Transverse colon (tissue), 4 donors: ENCODE measurements at regions not wholly inside any gene's neighbourhood (a gene's known extent, or its start where the extent isn't known, plus 50 kb on each side); places are given as distances from the start of the nearest gene placed in this dataset.

Source experiments
- DNase-seq: peaks from one replicate; pipeline ENCODE4 v3.0.0-alpha.2; 2019
- H3K27ac ChIP-seq, 4 donors: fragments of 200-600 bp; sonication (generic); 2 replicates each; pipeline ENCODE4 v1.5.1; 2016 to 2018; ENCODE audit warnings: inconsistent platforms in 4 of 4
- H3K27me3 ChIP-seq: fragments of 200-600 bp; sonication (generic); 2 replicates; pipeline ENCODE4 v1.5.1; 2017; ENCODE audit warnings: inconsistent platforms
- H3K36me3 ChIP-seq, 4 donors: fragments of 200-600 bp; sonication (generic); 2 replicates each; pipeline ENCODE4 v1.5.1; 2017 to 2019; ENCODE audit warnings: inconsistent platforms in 4 of 4
- H3K4me1 ChIP-seq, 4 donors: fragments of 200-600 bp; sonication (generic); 2 replicates each; pipeline ENCODE4 v1.5.1; 2017 to 2020; ENCODE audit warnings: inconsistent platforms in 4 of 4
- H3K4me3 ChIP-seq, 4 donors: fragments of 200-600 bp; sonication (generic); 1 replicate in 1 of 4; 2 replicates in 3 of 4; pipeline versions ENCODE4 v1.5.1 to v1.6.1; 2017 to 2019; ENCODE audit warnings: inconsistent platforms in 4 of 4
- H3K9me3 ChIP-seq, 2 donors: fragments of 200-600 bp; sonication (generic); 2 replicates each; pipeline ENCODE4 v1.5.1; 2017 to 2019; ENCODE audit warnings: inconsistent platforms in 2 of 2
- CTCF ChIP-seq, 5 experiments: fragments of 200-600 bp in 3 of 5; fragments of 450-650 bp in 2 of 5; sonication (generic) in 3 of 5; IDR thresholded peaks; 1 replicate in 2 of 5; 2 replicates in 3 of 5; pipeline ENCODE4 v1.5.1; 2016 to 2017; ENCODE audit warnings: antibody characterized with exemption in 5 of 5, inconsistent platforms in 3 of 5, mild to moderate bottlenecking in 2 of 5, moderate library complexity in 1 of 5
- EP300 ChIP-seq: sonication (generic); formaldehyde crosslinking; IDR thresholded peaks from one replicate; pipeline ENCODE4 v1.6.1; 2017; ENCODE audit warnings: antibody characterized with exemption, low read depth
- POLR2A ChIP-seq: fragments of 450-650 bp; IDR thresholded peaks from one replicate; pipeline ENCODE4 v1.6.1; 2016; ENCODE audit warnings: antibody characterized with exemption, mild to moderate bottlenecking, moderate library complexity
- POLR2AphosphoS5 ChIP-seq, 3 donors: sonication (generic); formaldehyde crosslinking; IDR thresholded peaks; one replicate each; pipeline ENCODE4 v1.6.1; 2016; ENCODE audit warnings: antibody characterized with exemption in 3 of 3
- WGBS, 2 donors: methylation state at CpG; one replicate each; pipeline ENCODE4 v1.1.5; 2018; ENCODE audit warnings: low coverage in 1 of 2; 5-methylcytosine and 5-hydroxymethylcytosine counted together
- in situ Hi-C, 4 donors: fragments of 200-750 bp; cut with MboI; loops; one replicate each; pipeline versions ENCODE4 v1.15.0 to v1.15.1; 2017; ENCODE audit warnings: low sequenced_read_pairs in 3 of 4, low pct_ligation_motif_present in 1 of 4, low pct_unique_long_range_greater_than_20kb in 1 of 4
- intact Hi-C: fragments of 100-400 bp; cut with DNase I; formaldehyde crosslinking; loops from one replicate; pipeline ENCODE4 v1.15.1; 2023; ENCODE audit warnings: low total_unique reads

GRCh38 chr3:145133281-145133680 lies 1027.7 kb downstream of the PLOD2 start:
- TF ChIP-seq POLR2A (no peak), POLR2AphosphoS5 (IDR thresholded peaks at IDR 0.05) (no peak), EP300 (no peak), CTCF (IDR thresholded peaks at IDR 0.05) (no peak)

GRCh38 chr3:145134738-145135137 lies 1026.2 kb downstream of the PLOD2 start:
- TF ChIP-seq POLR2A (no peak), POLR2AphosphoS5 (IDR thresholded peaks at IDR 0.05) (no peak)
- no peak for DNase-seq
- intact Hi-C loops: no loop called here
- Histone ChIP-seq H3K36me3 (no peaks in the 10 kb centered on the region), H3K27me3 (no peaks in the 10 kb centered on the region), H3K9me3 (no peaks in the 10 kb centered on the region), H3K4me1 (no peaks in the 10 kb centered on the region), H3K27ac (no peak overlapping the region), H3K4me3 (no peak overlapping the region)
- in situ Hi-C loops: no loop called here
- 81 to 89% methylated on average over 2 of the region's 2 CpGs for WGBS, 2 donors

More at GRCh38 chr3:145133281-145133680, 1027.7 kb downstream of the PLOD2 start:
- H3K36me3 ChIP-seq: no peaks in the 10 kb centered on the region
- 82 to 100% methylated on average over 2 of the region's 2 CpGs for WGBS, 2 donors
- intact Hi-C loops (no loop called here), in situ Hi-C loops (no loop called here)
- DNase-seq: no peak
- H3K27me3 ChIP-seq: no peaks in the 10 kb centered on the region
- no peaks in the 10 kb centered on the region for H3K4me1 ChIP-seq
- no peak overlapping the region for H3K4me3 ChIP-seq
- H3K27ac ChIP-seq: no peak overlapping the region
- H3K9me3 ChIP-seq: no peaks in the 10 kb centered on the region

GRCh38 chr3:145144361-145144760 lies 1016.6 kb downstream of the PLOD2 start:
- Histone ChIP-seq H3K27ac (no peak overlapping the region), H3K4me1 (no peaks in the 10 kb centered on the region), H3K9me3 (no peaks in the 10 kb centered on the region), H3K36me3 (no peaks in the 10 kb centered on the region), H3K4me3 (no peak overlapping the region), H3K27me3 (no peaks in the 10 kb centered on the region)
- intact Hi-C loops: no loop called here
- in situ Hi-C loops: no loop called here
- 33 to 39% methylated on average over 3 of the region's 3 CpGs for WGBS, 2 donors
- no peak for DNase-seq
- TF ChIP-seq EP300: no peak
- no peak for TF ChIP-seq POLR2A
- TF ChIP-seq POLR2AphosphoS5 (IDR thresholded peaks at IDR 0.05): no peak
- no peak for TF ChIP-seq CTCF (IDR thresholded peaks at IDR 0.05)

GRCh38 chr3:145145461-145145860 lies 1015.5 kb downstream of the PLOD2 start:
- WGBS, 2 donors: 30 to 31% methylated on average over 1 of the region's 1 CpG
- H3K9me3 ChIP-seq: no peaks in the 10 kb centered on the region
- H3K27ac ChIP-seq: no peak overlapping the region
- H3K4me1 ChIP-seq: no peaks in the 10 kb centered on the region
- no peak for DNase-seq
- intact Hi-C loops: no loop called here
- TF ChIP-seq POLR2AphosphoS5 (IDR thresholded peaks at IDR 0.05) (no peak), EP300 (no peak), POLR2A (no peak), CTCF (IDR thresholded peaks at IDR 0.05) (no peak)
- in situ Hi-C loops: no loop called here
- H3K27me3 ChIP-seq: no peaks in the 10 kb centered on the region
- no peak overlapping the region for H3K4me3 ChIP-seq
- H3K36me3 ChIP-seq: no peaks in the 10 kb centered on the region

GRCh38 chr3:145159640-145160039 lies 1001.3 kb downstream of the PLOD2 start:
- Histone ChIP-seq H3K9me3 (no peaks in the 10 kb centered on the region), H3K36me3 (no peaks in the 10 kb centered on the region), H3K27me3 (no peaks in the 10 kb centered on the region), H3K27ac (no peak overlapping the region), H3K4me3 (no peak overlapping the region), H3K4me1 (no peaks in the 10 kb centered on the region)
- in situ Hi-C loops (no loop called here), intact Hi-C loops (no loop called here)
- no peak for TF ChIP-seq POLR2A
- TF ChIP-seq POLR2AphosphoS5 (IDR thresholded peaks at IDR 0.05): no peak
- no peak for TF ChIP-seq CTCF (IDR thresholded peaks at IDR 0.05)
- TF ChIP-seq EP300: no peak
- DNase-seq: no peak
